Mesenchymal stem cell (in vitro differentiated cells and primary cell): ENCODE measurements at regions not wholly inside any gene's neighbourhood (a gene's known extent, or its start where the extent isn't known, plus 50 kb on each side); places are given as distances from the start of the nearest gene placed in this dataset.

Source experiments
- DNase-seq: peaks from one replicate; pipeline ENCODE4 v3.0.0-alpha.2; 2013
- H2AFZ ChIP-seq: one replicate; pipeline ENCODE4 v1.6.1; 2013; ENCODE audit warnings: low read depth, mild to moderate bottlenecking, control low read depth, inconsistent platforms, low read length, moderate library complexity
- H2AK5ac ChIP-seq: 2 replicates; pipeline ENCODE4 v1.6.1; 2013; ENCODE audit warnings: low read length, moderate library complexity, mild to moderate bottlenecking, inconsistent platforms; ENCODE audit not compliant: severe bottlenecking
- H2BK120ac ChIP-seq: one replicate; pipeline ENCODE4 v1.6.1; 2013; ENCODE audit warnings: low read depth, mild to moderate bottlenecking, inconsistent platforms, low read length, moderate library complexity
- H2BK12ac ChIP-seq, 2 experiments: one replicate each; pipeline ENCODE4 v1.6.1; 2013; ENCODE audit warnings: inconsistent platforms in 2 of 2, low read length in 2 of 2, mild to moderate bottlenecking in 2 of 2, moderate library complexity in 2 of 2, control low read depth in 1 of 2
- H2BK15ac ChIP-seq: one replicate; pipeline ENCODE4 v1.6.1; 2013; ENCODE audit warnings: mild to moderate bottlenecking, low read depth, inconsistent platforms; ENCODE audit not compliant: poor library complexity, severe bottlenecking
- H2BK5ac ChIP-seq: 2 replicates; pipeline ENCODE4 v1.6.1; 2013; ENCODE audit warnings: low read depth, mild to moderate bottlenecking, low read length, control low read depth, inconsistent platforms; ENCODE audit not compliant: poor library complexity, severe bottlenecking
- H3K14ac ChIP-seq, 2 experiments: one replicate each; pipeline ENCODE4 v1.6.1; 2013; ENCODE audit warnings: inconsistent platforms in 2 of 2, low read length in 2 of 2, control low read depth in 1 of 2, mild to moderate bottlenecking in 1 of 2, moderate library complexity in 1 of 2
- H3K18ac ChIP-seq, 2 experiments: one replicate each; pipeline ENCODE4 v1.6.1; 2013; ENCODE audit warnings: inconsistent platforms in 2 of 2, low read length in 2 of 2, control low read depth in 1 of 2, low read depth in 1 of 2, mild to moderate bottlenecking in 1 of 2
- H3K23ac ChIP-seq, 2 experiments: one replicate each; pipeline ENCODE4 v1.6.1; 2013; ENCODE audit warnings: inconsistent platforms in 2 of 2, low read length in 2 of 2, mild to moderate bottlenecking in 2 of 2, moderate library complexity in 2 of 2, control low read depth in 1 of 2
- H3K27ac ChIP-seq: 2 replicates; pipeline ENCODE4 v1.5.1; 2013; ENCODE audit warnings: mild to moderate bottlenecking, moderate library complexity, low read length, control low read depth, inconsistent platforms; ENCODE audit not compliant: poor library complexity, severe bottlenecking
- H3K27me3 ChIP-seq, 2 experiments: 2 replicates each; pipeline versions ENCODE4 v1.6.1 to v1.7.0; 2013; ENCODE audit warnings: low read length in 2 of 2, mild to moderate bottlenecking in 2 of 2, moderate library complexity in 2 of 2, control low read depth in 1 of 2, inconsistent platforms in 1 of 2; ENCODE audit not compliant: control insufficient read depth in 1 of 2, insufficient read depth in 1 of 2
- H3K36me3 ChIP-seq, 2 experiments: 2 replicates each; pipeline versions ENCODE4 v1.6.1 to v1.7.0; 2013; ENCODE audit warnings: low read length in 2 of 2, control low read depth in 1 of 2, inconsistent platforms in 1 of 2, low read depth in 1 of 2, mild to moderate bottlenecking in 1 of 2; ENCODE audit not compliant: insufficient read depth in 2 of 2, control insufficient read depth in 1 of 2
- H3K4ac ChIP-seq, 2 experiments: one replicate each; pipeline ENCODE4 v1.6.1; 2013; ENCODE audit warnings: inconsistent platforms in 2 of 2, low read length in 2 of 2, mild to moderate bottlenecking in 2 of 2, moderate library complexity in 2 of 2, control low read depth in 1 of 2, low read depth in 1 of 2
- H3K4me1 ChIP-seq: 2 replicates; pipeline ENCODE4 v1.6.1; 2013; ENCODE audit warnings: low read depth, low read length, control low read depth; ENCODE audit not compliant: control insufficient read depth, insufficient read depth
- H3K4me2 ChIP-seq: 2 replicates; pipeline ENCODE4 v1.6.1; 2013; ENCODE audit warnings: low read length, mild to moderate bottlenecking, inconsistent platforms; ENCODE audit not compliant: poor library complexity, severe bottlenecking
- H3K4me3 ChIP-seq, 2 experiments: 2 replicates each; pipeline versions ENCODE4 v1.5.1 to v1.7.0; 2013; ENCODE audit warnings: low read length in 2 of 2, mild to moderate bottlenecking in 2 of 2, control low read depth in 1 of 2, low read depth in 1 of 2; ENCODE audit not compliant: insufficient read depth in 1 of 2
- H3K79me1 ChIP-seq: replicated peaks from 2 replicates; pipeline ENCODE4 v1.6.1; 2013; ENCODE audit warnings: mild to moderate bottlenecking, control low read depth, low read length, inconsistent platforms; ENCODE audit not compliant: poor library complexity, severe bottlenecking
- H3K9ac ChIP-seq: 2 replicates; pipeline ENCODE4 v1.7.0; 2013; ENCODE audit warnings: mild to moderate bottlenecking, low read length, moderate library complexity
- H3K9me3 ChIP-seq: 2 replicates; pipeline ENCODE4 v1.7.0; 2013; ENCODE audit warnings: mild to moderate bottlenecking, low read length; ENCODE audit not compliant: control insufficient read depth
- H4K8ac ChIP-seq: one replicate; pipeline ENCODE4 v1.6.1; 2013; ENCODE audit warnings: inconsistent platforms, mild to moderate bottlenecking, low read length, moderate library complexity
- H4K91ac ChIP-seq: one replicate; pipeline ENCODE4 v1.6.1; 2013; ENCODE audit warnings: mild to moderate bottlenecking, low read length, inconsistent platforms
- WGBS: methylation state at CpG from one replicate; pipeline ENCODE4 v1.1.7; 2013; ENCODE audit warnings: mixed read lengths; 5-methylcytosine and 5-hydroxymethylcytosine counted together

GRCh38 chr2:116132833-116133232 lies 1681.7 kb upstream of the DDX18 start:
- H3K18ac ChIP-seq, result no peak overlapping the region
- H3K27me3 ChIP-seq, result no peaks in the 10 kb centered on the region
- H2BK120ac ChIP-seq, result no peak overlapping the region
- H4K91ac ChIP-seq, result no peak overlapping the region
- H2AFZ ChIP-seq, result no peak overlapping the region
- no peak overlapping the region for H3K9ac ChIP-seq
- H2BK15ac ChIP-seq, result no peak overlapping the region
- no peaks in the 10 kb centered on the region for H3K36me3 ChIP-seq
- H3K14ac ChIP-seq, result no peak overlapping the region
- no peaks in the 10 kb centered on the region for H3K79me1 ChIP-seq
- no peak overlapping the region for H3K4ac ChIP-seq
- no peak overlapping the region for H2AK5ac ChIP-seq
- no peak for DNase-seq
- no peak overlapping the region for H4K8ac ChIP-seq
- peaks cover 6% of the 10 kb centered on the region for H3K9me3 ChIP-seq
- H3K4me1 ChIP-seq, result no peaks in the 10 kb centered on the region
- no peak overlapping the region for H2BK12ac ChIP-seq
- 61% methylated on average over 6 of the region's 10 CpGs for WGBS
- no peak overlapping the region for H3K4me3 ChIP-seq
- no peak overlapping the region for H3K23ac ChIP-seq
- H2BK5ac ChIP-seq, result no peak overlapping the region
- no peak overlapping the region for H3K4me2 ChIP-seq
- no peak overlapping the region for H3K27ac ChIP-seq

- Histone ChIP-seq H3K9me3 (peaks cover 6% of the 10 kb centered on the region), H3K27me3 (no peaks in the 10 kb centered on the region), H2AFZ (no peak overlapping the region), H2BK120ac (no peak overlapping the region), H3K4me2 (no peak overlapping the region), H2BK12ac (no peak overlapping the region), H3K9ac (no peak overlapping the region), H3K27ac (no peak overlapping the region), H2BK15ac (no peak overlapping the region), H3K23ac (no peak overlapping the region), H3K18ac (no peak overlapping the region), H3K4me3 (no peak overlapping the region), H2AK5ac (no peak overlapping the region), H3K14ac (no peak overlapping the region), H3K36me3 (no peaks in the 10 kb centered on the region), H3K4ac (no peak overlapping the region), H3K79me1 (no peaks in the 10 kb centered on the region), H3K4me1 (no peaks in the 10 kb centered on the region), H4K91ac (no peak overlapping the region), H2BK5ac (no peak overlapping the region), H4K8ac (no peak overlapping the region)
- DNase-seq, result no peak
- WGBS, result 65% methylated on average over 11 of the region's 14 CpGs
These were observed 1681.0 kb upstream of the DDX18 start for GRCh38 chr2:116133381-116133942.

- Histone ChIP-seq H3K4me1 (no peaks in the 10 kb centered on the region), H3K9ac (no peak overlapping the region), H3K9me3 (peaks cover 5% of the 10 kb centered on the region), H2BK12ac (no peak overlapping the region), H3K18ac (no peak overlapping the region), H3K23ac (no peak overlapping the region), H4K91ac (no peak overlapping the region), H2AK5ac (no peak overlapping the region), H2BK15ac (no peak overlapping the region), H3K79me1 (no peaks in the 10 kb centered on the region), H3K4ac (no peak overlapping the region), H3K14ac (no peak overlapping the region), H3K27ac (no peak overlapping the region), H2BK120ac (no peak overlapping the region), H3K4me2 (no peak overlapping the region), H4K8ac (no peak overlapping the region), H3K36me3 (no peaks in the 10 kb centered on the region), H2BK5ac (no peak overlapping the region), H3K27me3 (no peaks in the 10 kb centered on the region), H3K4me3 (no peak overlapping the region), H2AFZ (no peak overlapping the region)
- 77% methylated on average over 3 of the region's 3 CpGs for WGBS
- DNase-seq, result no peak
These were observed 1672.5 kb upstream of the DDX18 start for GRCh38 chr2:116141891-116142474.

GRCh38 chr2:116142644-116143227 lies 1671.8 kb upstream of the DDX18 start:
- no peaks in the 10 kb centered on the region for H3K79me1 ChIP-seq
- no peaks in the 10 kb centered on the region for H3K36me3 ChIP-seq
- H2BK5ac ChIP-seq, result no peak overlapping the region
- H3K4ac ChIP-seq, result no peak overlapping the region
- H2AFZ ChIP-seq, result no peak overlapping the region
- H2BK15ac ChIP-seq, result no peak overlapping the region
- H2AK5ac ChIP-seq, result no peak overlapping the region
- H2BK12ac ChIP-seq, result no peak overlapping the region
- H2BK120ac ChIP-seq, result no peak overlapping the region
- H3K9me3 ChIP-seq, result peaks cover 2% of the 10 kb centered on the region
- no peak overlapping the region for H3K4me3 ChIP-seq
- no peak for DNase-seq
- no peaks in the 10 kb centered on the region for H3K27me3 ChIP-seq
- no peak overlapping the region for H3K14ac ChIP-seq
- no peak overlapping the region for H3K27ac ChIP-seq
- H4K91ac ChIP-seq, result no peak overlapping the region
- no peak overlapping the region for H3K18ac ChIP-seq
- no peak overlapping the region for H3K4me2 ChIP-seq
- H3K9ac ChIP-seq, result no peak overlapping the region
- no peak overlapping the region for H3K23ac ChIP-seq
- WGBS, result 35% methylated on average over 8 of the region's 8 CpGs
- no peaks in the 10 kb centered on the region for H3K4me1 ChIP-seq
- H4K8ac ChIP-seq, result no peak overlapping the region
